ENCODE measurements at regions not wholly inside any gene's neighbourhood (a gene's known extent, or its start where the extent isn't known, plus 50 kb on each side); places are given as distances from the start of the nearest gene placed in this dataset.

GRCh38 chr10:45063591-45064231 lies 63.0 kb downstream of the ZNF22 start:
- H3K4me3 Mint-ChIP-seq (ENCODE audit: unreplicated experiment): no peak overlapping the region
- no peaks in the 10 kb centered on the region for H3K36me3 Mint-ChIP-seq (ENCODE audit: unreplicated experiment)
- H3K27ac Mint-ChIP-seq (ENCODE audit: unreplicated experiment): no peak overlapping the region
- H3K27me3 Mint-ChIP-seq (ENCODE audit: unreplicated experiment): peaks cover 8% of the 10 kb centered on the region
- TF ChIP-seq CTCF (IDR thresholded peaks at IDR 0.05): no peak
- no peak for DNase-seq (ENCODE audit: extremely low spot score, unreplicated experiment)
- no peaks in the 10 kb centered on the region for H3K4me1 Mint-ChIP-seq (ENCODE audit: unreplicated experiment)
- no peaks in the 10 kb centered on the region for H3K9me3 Mint-ChIP-seq (ENCODE audit: unreplicated experiment)

- no peak overlapping the region for H3K4me3 Mint-ChIP-seq (ENCODE audit: unreplicated experiment)
- no peak for DNase-seq (ENCODE audit: extremely low spot score, unreplicated experiment)
- no peaks in the 10 kb centered on the region for H3K36me3 Mint-ChIP-seq (ENCODE audit: unreplicated experiment)
- TF ChIP-seq CTCF (IDR thresholded peaks at IDR 0.05): no peak
- H3K9me3 Mint-ChIP-seq (ENCODE audit: unreplicated experiment): no peaks in the 10 kb centered on the region
- no peak overlapping the region for H3K27ac Mint-ChIP-seq (ENCODE audit: unreplicated experiment)
- no peaks in the 10 kb centered on the region for H3K4me1 Mint-ChIP-seq (ENCODE audit: unreplicated experiment)
- peaks cover 8% of the 10 kb centered on the region for H3K27me3 Mint-ChIP-seq (ENCODE audit: unreplicated experiment)
Observed at GRCh38 chr10:45064998-45065397, 64.3 kb downstream of the ZNF22 start.

GRCh38 chr10:45071043-45071813 lies 70.5 kb downstream of the ZNF22 start:
- Mint-ChIP-seq H3K36me3 (ENCODE audit: unreplicated experiment) (no peaks in the 10 kb centered on the region), H3K9me3 (ENCODE audit: unreplicated experiment) (peaks cover 7% of the 10 kb centered on the region), H3K4me1 (ENCODE audit: unreplicated experiment) (no peaks in the 10 kb centered on the region), H3K27ac (ENCODE audit: unreplicated experiment) (no peak overlapping the region), H3K4me3 (ENCODE audit: unreplicated experiment) (no peak overlapping the region), H3K27me3 (ENCODE audit: unreplicated experiment) (peaks cover 11% of the 10 kb centered on the region)
- no peak for TF ChIP-seq CTCF (IDR thresholded peaks at IDR 0.05)
- no peak for DNase-seq (ENCODE audit: extremely low spot score, unreplicated experiment)

- Mint-ChIP-seq H3K9me3 (ENCODE audit: unreplicated experiment) (peaks cover 6% of the 10 kb centered on the region), H3K27me3 (ENCODE audit: unreplicated experiment) (peaks cover 19% of the 10 kb centered on the region), H3K4me3 (ENCODE audit: unreplicated experiment) (no peak overlapping the region), H3K27ac (ENCODE audit: unreplicated experiment) (no peak overlapping the region), H3K4me1 (ENCODE audit: unreplicated experiment) (no peaks in the 10 kb centered on the region), H3K36me3 (ENCODE audit: unreplicated experiment) (no peaks in the 10 kb centered on the region)
- no peak for TF ChIP-seq CTCF (IDR thresholded peaks at IDR 0.05)
- no peak for DNase-seq (ENCODE audit: extremely low spot score, unreplicated experiment)
Observed at GRCh38 chr10:45075216-45075615, 74.5 kb downstream of the ZNF22 start.

- no peak overlapping the region for H3K27ac Mint-ChIP-seq (ENCODE audit: unreplicated experiment)
Observed at GRCh38 chr10:45075826-45076380, 75.2 kb downstream of the ZNF22 start.

More at GRCh38 chr10:45075826-45076380, 75.2 kb downstream of the ZNF22 start:
- TF ChIP-seq CTCF (IDR thresholded peaks at IDR 0.05): no peak
- Mint-ChIP-seq H3K4me3 (ENCODE audit: unreplicated experiment) (no peak overlapping the region), H3K9me3 (ENCODE audit: unreplicated experiment) (no peaks in the 10 kb centered on the region), H3K36me3 (ENCODE audit: unreplicated experiment) (no peaks in the 10 kb centered on the region), H3K4me1 (ENCODE audit: unreplicated experiment) (no peaks in the 10 kb centered on the region), H3K27me3 (ENCODE audit: unreplicated experiment) (peaks cover 21% of the 10 kb centered on the region)
- no peak for DNase-seq (ENCODE audit: extremely low spot score, unreplicated experiment)

Measured in osteocyte (in vitro differentiated cells).